Heart left ventricle (tissue), 13 donors: ENCODE measurements at regions not wholly inside any gene's neighbourhood (a gene's known extent, or its start where the extent isn't known, plus 50 kb on each side); places are given as distances from the start of the nearest gene placed in this dataset.

Experiments used
- POLR2A ChIP-seq, 2 donors: fragments of 450-650 bp; IDR thresholded peaks; one replicate each; pipeline ENCODE4 v1.6.1; 2017; ENCODE audit warnings: antibody characterized with exemption in 2 of 2, mild to moderate bottlenecking in 2 of 2, moderate library complexity in 2 of 2
- TF ChIP-seq, protein P1 (sequence below), 12 donors: fragments of 200-600 bp; sonication (generic) in 4 of 12; IDR thresholded peaks; one replicate each; pipeline versions ENCODE4 v1.5.0 to v1.8.0; 2018 to 2022; ENCODE audit warnings: antibody characterized with exemption in 12 of 12, mild to moderate bottlenecking in 5 of 12
- donor health status: ischemic (EF 13 %, LVEDD 7.1; RV severe dilation, severe dysfunction).
- donor health status: DM: no; HTN: yes; CAD: no.
- donor health status: DM: no; HTN: no; CAD: no.
- donor health status: ischemic (EF 25% LVEDD 6.9; RV normal size, moderate dysfunction).
- donor health status: ischemic (EF 25% LVEDD 5.7; RV mildly dilated, moderate dysfunction).
- donor health status: ischemic (EF 35%, LVEDD 5.7; RV mildly dilated, moderate dysfunction).
- donor health status: nonischemic (EF 11% LVEDD 7.7; RV severe dilation, severe dysfunction).
- donor health status: DM: yes; HTN: yes; CAD: no.
- donor health status: PGD.
- donor health status: ischemic (EF 29% LVEDD 5.4; RV normal size, mild dysfunction).
- donor health status: nonischemic (EF 23%, LVEDD 6.1; RV moderate dilation, normal function).

DNA sequence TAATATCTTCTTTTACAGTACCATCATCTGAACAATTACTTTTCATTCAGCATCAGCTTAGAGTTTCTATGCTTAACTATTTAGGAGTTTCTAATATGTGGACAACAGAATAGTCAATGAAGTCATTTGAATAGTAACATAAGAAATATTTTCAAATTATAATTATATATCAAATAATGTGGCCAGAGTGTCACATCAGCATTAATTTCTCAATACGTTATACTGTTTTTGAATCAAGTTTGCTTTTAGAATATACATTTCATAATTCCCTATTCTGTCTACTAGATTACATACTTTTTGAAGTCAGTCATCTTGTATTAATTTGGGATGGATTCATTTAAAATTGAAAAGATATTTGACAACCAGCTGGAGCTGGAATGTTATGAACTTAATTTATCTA, 677.4 kb upstream of the PABPC4L start:
- TF ChIP-seq, protein P1, sequence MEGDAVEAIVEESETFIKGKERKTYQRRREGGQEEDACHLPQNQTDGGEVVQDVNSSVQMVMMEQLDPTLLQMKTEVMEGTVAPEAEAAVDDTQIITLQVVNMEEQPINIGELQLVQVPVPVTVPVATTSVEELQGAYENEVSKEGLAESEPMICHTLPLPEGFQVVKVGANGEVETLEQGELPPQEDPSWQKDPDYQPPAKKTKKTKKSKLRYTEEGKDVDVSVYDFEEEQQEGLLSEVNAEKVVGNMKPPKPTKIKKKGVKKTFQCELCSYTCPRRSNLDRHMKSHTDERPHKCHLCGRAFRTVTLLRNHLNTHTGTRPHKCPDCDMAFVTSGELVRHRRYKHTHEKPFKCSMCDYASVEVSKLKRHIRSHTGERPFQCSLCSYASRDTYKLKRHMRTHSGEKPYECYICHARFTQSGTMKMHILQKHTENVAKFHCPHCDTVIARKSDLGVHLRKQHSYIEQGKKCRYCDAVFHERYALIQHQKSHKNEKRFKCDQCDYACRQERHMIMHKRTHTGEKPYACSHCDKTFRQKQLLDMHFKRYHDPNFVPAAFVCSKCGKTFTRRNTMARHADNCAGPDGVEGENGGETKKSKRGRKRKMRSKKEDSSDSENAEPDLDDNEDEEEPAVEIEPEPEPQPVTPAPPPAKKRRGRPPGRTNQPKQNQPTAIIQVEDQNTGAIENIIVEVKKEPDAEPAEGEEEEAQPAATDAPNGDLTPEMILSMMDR (IDR thresholded peaks at IDR 0.05) = no peak
- no peak for TF ChIP-seq POLR2A (IDR thresholded peaks at IDR 0.05)
